Transverse colon (tissue), 4 donors: ENCODE measurements at regions not wholly inside any gene's neighbourhood (a gene's known extent, or its start where the extent isn't known, plus 50 kb on each side); places are given as distances from the start of the nearest gene placed in this dataset.

Source experiments
- DNase-seq: peaks from one replicate; pipeline ENCODE4 v3.0.0-alpha.2; 2019
- H3K27ac ChIP-seq, 4 donors: fragments of 200-600 bp; sonication (generic); 2 replicates each; pipeline ENCODE4 v1.5.1; 2016 to 2018; ENCODE audit warnings: inconsistent platforms in 4 of 4
- H3K27me3 ChIP-seq: fragments of 200-600 bp; sonication (generic); 2 replicates; pipeline ENCODE4 v1.5.1; 2017; ENCODE audit warnings: inconsistent platforms
- H3K36me3 ChIP-seq, 4 donors: fragments of 200-600 bp; sonication (generic); 2 replicates each; pipeline ENCODE4 v1.5.1; 2017 to 2019; ENCODE audit warnings: inconsistent platforms in 4 of 4
- H3K4me1 ChIP-seq, 4 donors: fragments of 200-600 bp; sonication (generic); 2 replicates each; pipeline ENCODE4 v1.5.1; 2017 to 2020; ENCODE audit warnings: inconsistent platforms in 4 of 4
- H3K4me3 ChIP-seq, 4 donors: fragments of 200-600 bp; sonication (generic); 1 replicate in 1 of 4; 2 replicates in 3 of 4; pipeline versions ENCODE4 v1.5.1 to v1.6.1; 2017 to 2019; ENCODE audit warnings: inconsistent platforms in 4 of 4
- H3K9me3 ChIP-seq, 2 donors: fragments of 200-600 bp; sonication (generic); 2 replicates each; pipeline ENCODE4 v1.5.1; 2017 to 2019; ENCODE audit warnings: inconsistent platforms in 2 of 2
- CTCF ChIP-seq, 5 experiments: fragments of 200-600 bp in 3 of 5; fragments of 450-650 bp in 2 of 5; sonication (generic) in 3 of 5; IDR thresholded peaks; 1 replicate in 2 of 5; 2 replicates in 3 of 5; pipeline ENCODE4 v1.5.1; 2016 to 2017; ENCODE audit warnings: antibody characterized with exemption in 5 of 5, inconsistent platforms in 3 of 5, mild to moderate bottlenecking in 2 of 5, moderate library complexity in 1 of 5
- EP300 ChIP-seq: sonication (generic); formaldehyde crosslinking; IDR thresholded peaks from one replicate; pipeline ENCODE4 v1.6.1; 2017; ENCODE audit warnings: antibody characterized with exemption, low read depth
- POLR2A ChIP-seq: fragments of 450-650 bp; IDR thresholded peaks from one replicate; pipeline ENCODE4 v1.6.1; 2016; ENCODE audit warnings: antibody characterized with exemption, mild to moderate bottlenecking, moderate library complexity
- POLR2AphosphoS5 ChIP-seq, 3 donors: sonication (generic); formaldehyde crosslinking; IDR thresholded peaks; one replicate each; pipeline ENCODE4 v1.6.1; 2016; ENCODE audit warnings: antibody characterized with exemption in 3 of 3
- WGBS, 2 donors: methylation state at CpG; one replicate each; pipeline ENCODE4 v1.1.5; 2018; ENCODE audit warnings: low coverage in 1 of 2; 5-methylcytosine and 5-hydroxymethylcytosine counted together
- in situ Hi-C, 4 donors: fragments of 200-750 bp; cut with MboI; loops; one replicate each; pipeline versions ENCODE4 v1.15.0 to v1.15.1; 2017; ENCODE audit warnings: low sequenced_read_pairs in 3 of 4, low pct_ligation_motif_present in 1 of 4, low pct_unique_long_range_greater_than_20kb in 1 of 4
- intact Hi-C: fragments of 100-400 bp; cut with DNase I; formaldehyde crosslinking; loops from one replicate; pipeline ENCODE4 v1.15.1; 2023; ENCODE audit warnings: low total_unique reads

GRCh38 chr6:120055071-120055470 lies 705.5 kb upstream of the MAN1A1 start:
- TF ChIP-seq CTCF (IDR thresholded peaks at IDR 0.05) (no peak), EP300 (no peak), POLR2A (no peak), POLR2AphosphoS5 (IDR thresholded peaks at IDR 0.05) (no peak)
- DNase-seq = no peak
- Histone ChIP-seq H3K36me3 (no peaks in the 10 kb centered on the region), H3K4me1 (no peaks in the 10 kb centered on the region), H3K4me3 (no peak overlapping the region), H3K27ac (no peak overlapping the region), H3K27me3 (no peaks in the 10 kb centered on the region), H3K9me3 (no peaks in the 10 kb centered on the region)
- intact Hi-C loops (no loop called here), in situ Hi-C loops (no loop called here)
- 71 to 86% methylated on average over 1 to 4 of the region's 4 CpGs for WGBS, 2 donors

GRCh38 chr6:120039664-120040063 lies 690.1 kb upstream of the MAN1A1 start:
- Histone ChIP-seq H3K36me3 (no peaks in the 10 kb centered on the region), H3K4me1 (no peaks in the 10 kb centered on the region), H3K27me3 (no peaks in the 10 kb centered on the region), H3K4me3 (no peak overlapping the region), H3K9me3 (no peaks in the 10 kb centered on the region), H3K27ac (no peak overlapping the region)
- 65 to 74% methylated on average over 2 of the region's 2 CpGs for WGBS, 2 donors
- TF ChIP-seq CTCF (IDR thresholded peaks at IDR 0.05) (no peak), EP300 (no peak), POLR2AphosphoS5 (IDR thresholded peaks at IDR 0.05) (no peak), POLR2A (no peak)
- in situ Hi-C loops = no loop called here
- DNase-seq = no peak
- intact Hi-C loops = no loop called here

GRCh38 chr6:120031837-120032236 lies 682.3 kb upstream of the MAN1A1 start:
- no peak for DNase-seq
- Histone ChIP-seq H3K27me3 (no peaks in the 10 kb centered on the region), H3K9me3 (no peaks in the 10 kb centered on the region), H3K4me1 (no peaks in the 10 kb centered on the region), H3K4me3 (no peak overlapping the region), H3K36me3 (no peaks in the 10 kb centered on the region), H3K27ac (no peak overlapping the region)
- in situ Hi-C loops = no loop called here
- intact Hi-C loops = no loop called here
- 95% methylated on average over 2 of the region's 2 CpGs for WGBS, 2 donors
- TF ChIP-seq CTCF (IDR thresholded peaks at IDR 0.05) (no peak), EP300 (no peak), POLR2AphosphoS5 (IDR thresholded peaks at IDR 0.05) (no peak), POLR2A (no peak)

DNA sequence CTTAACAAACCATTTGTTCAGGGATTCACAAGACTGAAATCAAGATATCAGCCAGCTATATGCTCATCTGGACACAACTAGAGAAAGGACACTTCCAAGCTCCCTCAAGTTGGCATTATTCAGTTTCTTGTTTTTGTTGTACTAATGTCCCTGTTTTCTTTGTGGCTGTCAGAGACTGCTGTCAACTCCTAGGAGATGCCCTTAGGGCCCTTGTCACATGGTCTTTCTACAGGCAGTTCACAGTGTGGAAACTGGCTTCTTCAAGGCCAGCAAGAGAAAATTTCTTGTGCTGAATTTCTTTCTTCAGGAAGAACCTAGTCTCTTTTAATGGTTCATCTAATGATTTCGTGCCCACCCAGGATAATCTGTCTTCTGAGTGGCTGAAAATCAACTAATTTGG lies 677.2 kb upstream of the MAN1A1 start:
- Histone ChIP-seq H3K4me1 (no peaks in the 10 kb centered on the region), H3K9me3 (no peaks in the 10 kb centered on the region), H3K4me3 (no peak overlapping the region), H3K36me3 (no peaks in the 10 kb centered on the region), H3K27ac (no peak overlapping the region), H3K27me3 (no peaks in the 10 kb centered on the region)
- intact Hi-C loops (no loop called here), in situ Hi-C loops (no loop called here)
- WGBS, 2 donors = 55% methylated on average over 1 of the region's 1 CpG; no CpG with 5 or more reads in 1 of the 2 donors
- TF ChIP-seq EP300 = no peak
- TF ChIP-seq POLR2A = no peak
- TF ChIP-seq POLR2AphosphoS5 (IDR thresholded peaks at IDR 0.05) = no peak
- no peak for TF ChIP-seq CTCF (IDR thresholded peaks at IDR 0.05)
- no peak for DNase-seq
